Right lobe of liver (tissue), 6 donors: ENCODE measurements at regions not wholly inside any gene's neighbourhood (a gene's known extent, or its start where the extent isn't known, plus 50 kb on each side); places are given as distances from the start of the nearest gene placed in this dataset.
"Not testable (repeated sequence)": the region's sequence is repeated elsewhere in the genome, so short reads cannot be mapped to it uniquely, and the experiment has no call there.

Experiments used
- ATAC-seq, 4 donors: fragments of 200-7000 bp; cut with Tn5 transposase; one replicate each; pipeline ENCODE4 v1.9.1; 2020; ENCODE audit warnings: mild to moderate bottlenecking in 4 of 4, moderate library complexity in 4 of 4
- DNase-seq, 3 donors: peaks; one replicate each; pipeline ENCODE4 v3.0.0-alpha.2; 2020
- H3K27ac ChIP-seq, 3 donors: fragments of 200-600 bp; one replicate each; pipeline ENCODE4 v1.8.0; 2022
- H3K27me3 ChIP-seq, 2 donors: fragments of 200-600 bp; one replicate each; pipeline ENCODE4 v1.8.0; 2022
- H3K36me3 ChIP-seq, 4 donors: fragments of 200-600 bp; sonication (generic) in 1 of 4; one replicate each; pipeline versions ENCODE4 v1.5.1 to v1.8.0; 2017 to 2022; ENCODE audit warnings: control low read depth in 1 of 4
- H3K4me1 ChIP-seq, 4 donors: fragments of 200-600 bp; sonication (generic) in 1 of 4; one replicate each; pipeline versions ENCODE4 v1.5.1 to v1.8.0; 2017 to 2022; ENCODE audit warnings: control low read depth in 1 of 4
- H3K4me3 ChIP-seq, 3 donors: fragments of 200-600 bp; one replicate each; pipeline ENCODE4 v1.8.0; 2022
- H3K9me3 ChIP-seq, 4 donors: fragments of 200-600 bp; sonication (generic) in 1 of 4; one replicate each; pipeline versions ENCODE4 v1.5.1 to v1.8.0; 2017 to 2022; ENCODE audit warnings: control low read depth in 1 of 4
- CTCF ChIP-seq, 4 donors: fragments of 200-600 bp in 3 of 4; fragments of 450-650 bp in 1 of 4; IDR thresholded peaks; one replicate each; pipeline versions ENCODE4 v1.5.1 to v1.8.0; 2016 to 2022; ENCODE audit warnings: antibody characterized with exemption in 4 of 4, mild to moderate bottlenecking in 2 of 4
- POLR2A ChIP-seq: fragments of 450-650 bp; IDR thresholded peaks from one replicate; pipeline ENCODE4 v1.6.1; 2017; ENCODE audit warnings: antibody characterized with exemption, mild to moderate bottlenecking
- WGBS: methylation state at CpG from one replicate; pipeline ENCODE4 v1.1.6; 2018; ENCODE audit warnings: low coverage, low lambda C conversion rate; ENCODE audit not compliant: insufficient coverage; ENCODE audit errors: missing lambda C conversion rate; 5-methylcytosine and 5-hydroxymethylcytosine counted together
- intact Hi-C, 2 donors: fragments of 100-400 bp; cut with DNase I; formaldehyde crosslinking; loops; one replicate each; pipeline versions ENCODE4 v1.11.2 to v1.14.1; 2022
- donor health status: DM: no; HTN: yes; CAD: no.
- donor health status: DM: no; HTN: no; CAD: no.
- donor health status: DM: no; HTN: no; CAD: no.
- donor health status: DM: no; HTN: yes; CAD: no.
- donor health status: DM: no; HTN: yes; CAD: no.

DNA sequence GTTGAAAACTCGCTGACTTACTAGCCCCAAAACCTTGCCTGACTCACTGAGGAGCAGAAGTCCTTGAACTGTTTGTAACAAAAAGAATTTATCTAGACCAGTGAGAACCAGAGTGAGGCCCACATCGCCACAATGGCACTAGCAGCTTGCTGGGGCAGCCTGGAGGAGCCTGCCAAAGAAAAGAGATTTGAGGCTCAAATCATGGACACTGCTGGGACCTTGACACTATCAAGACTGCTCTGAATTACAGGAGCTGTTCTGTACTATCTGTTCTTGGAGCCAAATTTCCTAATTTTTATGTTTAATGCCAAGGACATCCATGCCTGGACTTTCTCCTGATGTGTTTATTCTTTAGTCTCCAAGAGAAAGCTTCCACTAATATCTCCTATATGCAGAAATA lies 82.0 kb upstream of the JCAD start:
- H3K27me3 ChIP-seq, result no peaks in the 10 kb centered on the region
- DNase-seq (no peak), ATAC-seq (no peak)
- TF ChIP-seq POLR2A (no peak), CTCF (IDR thresholded peaks at IDR 0.05) (no peak)
- intact Hi-C loops, result no loop called here
- no peaks in the 10 kb centered on the region for H3K36me3 ChIP-seq
- H3K9me3 ChIP-seq, result no peaks in the 10 kb centered on the region
- no peaks in the 10 kb centered on the region for H3K4me1 ChIP-seq
- WGBS, result 70% methylated on average over 2 of the region's 2 CpGs
- H3K27ac ChIP-seq, result no peak overlapping the region
- no peak overlapping the region for H3K4me3 ChIP-seq

GRCh38 chr10:30134171-30134945 lies 75.0 kb upstream of the JCAD start:
- 50% methylated on average over 8 of the region's 11 CpGs for WGBS
- ATAC-seq, result no peak
- intact Hi-C loops, result no loop called here

DNA sequence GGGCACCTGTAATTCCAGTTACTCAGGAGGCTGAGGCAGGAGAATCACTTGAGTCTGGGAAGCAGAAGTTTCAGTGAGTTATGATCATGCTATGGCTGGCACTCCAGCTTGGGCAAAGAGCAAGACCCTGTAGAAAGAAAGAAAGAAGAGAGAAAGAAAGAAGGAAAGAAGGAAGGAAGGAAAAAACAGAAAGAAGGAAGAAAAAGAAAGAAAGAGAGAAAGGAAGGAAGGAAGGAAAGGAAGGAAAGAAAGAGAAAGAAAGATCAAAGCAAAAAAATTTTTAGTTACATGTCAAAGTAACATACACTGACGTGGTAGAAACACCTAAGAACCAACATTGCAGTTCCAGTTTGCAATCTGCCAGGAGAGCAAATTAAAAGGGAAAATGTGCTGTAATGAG lies 73.8 kb upstream of the JCAD start:
- Histone ChIP-seq H3K4me3 (no peak overlapping the region), H3K36me3 (no peaks in the 10 kb centered on the region), H3K9me3 (no peaks in the 10 kb centered on the region), H3K27ac (no peak overlapping the region), H3K27me3 (no peaks in the 10 kb centered on the region), H3K4me1 (no peaks in the 10 kb centered on the region)
- TF ChIP-seq CTCF (IDR thresholded peaks at IDR 0.05), result no peak
- TF ChIP-seq POLR2A, result no peak
- intact Hi-C loops, result no loop called here
- WGBS, result 78% methylated on average over 1 of the region's 1 CpG
- DNase-seq (no peak), ATAC-seq (no peak)

More at GRCh38 chr10:30134171-30134945, 75.0 kb upstream of the JCAD start:
- Histone ChIP-seq H3K4me3 (no peak overlapping the region), H3K9me3 (no peaks in the 10 kb centered on the region), H3K36me3 (no peaks in the 10 kb centered on the region), H3K27ac (no peak overlapping the region), H3K4me1 (no peaks in the 10 kb centered on the region), H3K27me3 (no peaks in the 10 kb centered on the region)
- TF ChIP-seq POLR2A (no peak), CTCF (IDR thresholded peaks at IDR 0.05) (no peak)
- DNase-seq, result no peak

DNA sequence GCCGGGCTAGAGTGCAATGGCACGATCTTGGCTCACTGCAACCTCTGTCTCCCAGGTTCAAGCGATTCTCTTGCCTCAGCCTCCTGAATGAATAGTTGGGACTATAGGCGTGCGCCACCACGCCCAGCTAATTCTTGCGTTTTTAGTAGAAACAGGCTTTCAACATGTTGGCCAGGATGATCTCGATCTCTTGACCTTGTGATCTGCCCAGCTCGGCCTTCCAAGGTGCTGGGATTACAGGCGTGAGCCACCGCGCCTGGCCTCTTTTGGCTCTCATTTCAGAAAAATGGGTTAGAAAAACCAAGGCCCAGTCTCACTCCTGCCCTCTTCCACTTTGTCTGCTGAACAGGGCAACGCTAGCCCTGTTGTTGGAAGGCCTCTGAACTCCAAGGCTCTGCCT lies 72.0 kb upstream of the JCAD start:
- DNase-seq, H3K27me3 ChIP-seq, intact Hi-C loops, ATAC-seq, H3K27ac ChIP-seq, H3K4me3 ChIP-seq, H3K36me3 ChIP-seq, H3K9me3 ChIP-seq, H3K4me1 ChIP-seq: not testable (repeated sequence)
- 100% methylated on average over 3 of the region's 13 CpGs for WGBS

DNA sequence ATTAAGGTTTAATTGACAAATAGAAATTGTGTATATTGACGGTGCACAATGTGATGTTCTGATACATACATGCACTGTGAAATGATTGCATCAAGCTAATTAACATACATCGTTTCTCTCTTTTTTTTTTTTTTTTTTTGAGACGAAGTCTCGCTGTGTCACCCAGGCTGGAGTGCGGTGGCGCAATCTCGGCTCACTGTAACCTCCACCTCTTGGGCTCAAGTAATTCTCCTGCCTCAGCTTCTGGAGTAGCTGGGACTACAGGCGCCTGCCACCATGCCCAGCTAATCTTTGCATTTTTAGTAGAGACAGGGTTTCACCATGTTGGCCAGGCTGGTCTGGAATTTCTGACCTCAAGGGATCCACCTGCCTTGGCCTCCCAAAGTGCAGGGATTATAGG lies 69.9 kb upstream of the JCAD start:
- intact Hi-C loops, DNase-seq: not testable (repeated sequence)
- 82% methylated on average over 8 of the region's 8 CpGs for WGBS

More for the DNA sequence above, 69.9 kb upstream of the JCAD start:
- H3K27ac ChIP-seq, H3K4me3 ChIP-seq, ATAC-seq, H3K36me3 ChIP-seq, H3K27me3 ChIP-seq, H3K4me1 ChIP-seq, H3K9me3 ChIP-seq: not testable (repeated sequence)
